CD14-positive monocyte (primary cell): ENCODE measurements at regions not wholly inside any gene's neighbourhood (a gene's known extent, or its start where the extent isn't known, plus 50 kb on each side); places are given as distances from the start of the nearest gene placed in this dataset.

ENCODE experiments used
- DNase-seq, 3 donors: peaks; one replicate each; pipeline ENCODE4 v3.0.0-alpha.2; 2011 to 2022
- H2AFZ ChIP-seq: 2 replicates; pipeline ENCODE4 v1.6.0; 2012; ENCODE audit warnings: mild to moderate bottlenecking, low read depth, low read length, inconsistent platforms; ENCODE audit not compliant: insufficient read depth, poor library complexity, severe bottlenecking
- H3K27ac ChIP-seq, 2 donors: 1 replicate in 1 of 2; 2 replicates in 1 of 2; pipeline ENCODE4 v1.5.1; 2012 to 2013; ENCODE audit warnings: low read length in 2 of 2, control low read depth in 1 of 2, inconsistent platforms in 1 of 2, low read depth in 1 of 2, mild to moderate bottlenecking in 1 of 2
- H3K27me3 ChIP-seq, 2 donors: one replicate each; pipeline versions ENCODE4 v1.6.0 to v1.6.1; 2011 to 2013; ENCODE audit warnings: low read length in 2 of 2; ENCODE audit not compliant: control insufficient read depth in 2 of 2, insufficient read depth in 2 of 2
- H3K36me3 ChIP-seq, 2 donors: replicated peaks in 1 of 2; 1 replicate in 1 of 2; 2 replicates in 1 of 2; pipeline versions ENCODE4 v1.5.1 to v1.6.1; 2012 to 2013; ENCODE audit warnings: low read length in 2 of 2, control low read depth in 1 of 2, inconsistent platforms in 1 of 2, mild to moderate bottlenecking in 1 of 2; ENCODE audit not compliant: insufficient read depth in 2 of 2, control insufficient read depth in 1 of 2
- H3K4me1 ChIP-seq, 2 donors: 1 replicate in 1 of 2; 2 replicates in 1 of 2; pipeline versions ENCODE4 v1.5.1 to v1.6.1; 2012 to 2013; ENCODE audit warnings: low read length in 2 of 2, control low read depth in 1 of 2, inconsistent platforms in 1 of 2, mild to moderate bottlenecking in 1 of 2, moderate library complexity in 1 of 2; ENCODE audit not compliant: insufficient read depth in 2 of 2, control insufficient read depth in 1 of 2
- H3K4me2 ChIP-seq: replicated peaks from 2 replicates; pipeline ENCODE3; 2012; ENCODE audit warnings: low read length, moderate library complexity, mild to moderate bottlenecking; ENCODE audit not compliant: poor library complexity, severe bottlenecking; ENCODE audit errors: extremely low read depth
- H3K4me3 ChIP-seq, 3 experiments: fragments of 200-600 bp in 1 of 3; sonication (generic) in 1 of 3; replicated peaks in 1 of 3; 1 replicate in 2 of 3; 2 replicates in 1 of 3; pipeline ENCODE4 v1.5.1; 2011 to 2013; ENCODE audit warnings: low read length in 3 of 3, mild to moderate bottlenecking in 3 of 3, control low read depth in 2 of 3, low read depth in 2 of 3, inconsistent platforms in 1 of 3, moderate library complexity in 1 of 3
- H3K79me2 ChIP-seq: 2 replicates; pipeline ENCODE4 v1.6.0; 2012; ENCODE audit warnings: mild to moderate bottlenecking, control low read depth, inconsistent platforms, low read length, moderate library complexity; ENCODE audit not compliant: insufficient read depth
- H3K9ac ChIP-seq: 2 replicates; pipeline ENCODE4 v1.6.0; 2017; ENCODE audit warnings: low read length, mild to moderate bottlenecking; ENCODE audit not compliant: insufficient read depth, poor library complexity, severe bottlenecking
- H3K9me3 ChIP-seq, 2 donors: replicated peaks in 1 of 2; 1 replicate in 1 of 2; 2 replicates in 1 of 2; pipeline versions ENCODE4 v1.5.1 to v1.6.1; 2012 to 2013; ENCODE audit warnings: low read length in 2 of 2, control low read depth in 1 of 2; ENCODE audit not compliant: control insufficient read depth in 1 of 2, insufficient read depth in 1 of 2
- H4K20me1 ChIP-seq: 2 replicates; pipeline ENCODE4 v1.6.0; 2012; ENCODE audit warnings: mild to moderate bottlenecking, low read length, control low read depth, moderate library complexity; ENCODE audit not compliant: insufficient read depth
- H3K27ac Mint-ChIP-seq, 7 donors: one replicate each; pipeline ENCODE4 v1.8.0; 2020; ENCODE audit warnings: mild to moderate bottlenecking in 7 of 7, mixed read lengths in 7 of 7, moderate library complexity in 6 of 7, inconsistent platforms in 2 of 7
- H3K27me3 Mint-ChIP-seq, 3 donors: one replicate each; pipeline ENCODE4 v1.8.0; 2021 to 2022; ENCODE audit warnings: low read depth in 3 of 3, mild to moderate bottlenecking in 3 of 3, mixed read lengths in 3 of 3, moderate library complexity in 3 of 3, inconsistent platforms in 1 of 3
- H3K36me3 Mint-ChIP-seq, 2 donors: one replicate each; pipeline ENCODE4 v1.8.0; 2020; ENCODE audit warnings: mixed read lengths in 2 of 2, inconsistent platforms in 1 of 2, mild to moderate bottlenecking in 1 of 2
- H3K4me1 Mint-ChIP-seq: one replicate; pipeline ENCODE4 v1.8.0; 2020; ENCODE audit warnings: mild to moderate bottlenecking, mixed read lengths
- H3K4me3 Mint-ChIP-seq, 2 donors: one replicate each; pipeline ENCODE4 v1.8.0; 2020; ENCODE audit warnings: mild to moderate bottlenecking in 2 of 2, mixed read lengths in 2 of 2, moderate library complexity in 1 of 2
- H3K9me3 Mint-ChIP-seq, 7 donors: one replicate each; pipeline ENCODE4 v1.8.0; 2020 to 2022; ENCODE audit warnings: mixed read lengths in 7 of 7, mild to moderate bottlenecking in 6 of 7, moderate library complexity in 6 of 7, inconsistent platforms in 2 of 7
- WGBS: methylation state at CpG from one replicate; pipeline ENCODE4 v1.1.5; 2013; ENCODE audit warnings: missing lambda C conversion rate; ENCODE audit not compliant: insufficient coverage; 5-methylcytosine and 5-hydroxymethylcytosine counted together
- intact Hi-C, 2 donors: fragments of 100-400 bp; cut with micrococcal nuclease; formaldehyde crosslinking; loops; one replicate each; pipeline versions ENCODE4 v1.15.0 to v1.15.1; 2023
- TF ChIP-seq, protein P1 (sequence below): fragments of 200-600 bp; IDR thresholded peaks from one replicate; pipeline ENCODE4 v1.8.0; 2022; ENCODE audit warnings: antibody characterized with exemption, mild to moderate bottlenecking

DNA sequence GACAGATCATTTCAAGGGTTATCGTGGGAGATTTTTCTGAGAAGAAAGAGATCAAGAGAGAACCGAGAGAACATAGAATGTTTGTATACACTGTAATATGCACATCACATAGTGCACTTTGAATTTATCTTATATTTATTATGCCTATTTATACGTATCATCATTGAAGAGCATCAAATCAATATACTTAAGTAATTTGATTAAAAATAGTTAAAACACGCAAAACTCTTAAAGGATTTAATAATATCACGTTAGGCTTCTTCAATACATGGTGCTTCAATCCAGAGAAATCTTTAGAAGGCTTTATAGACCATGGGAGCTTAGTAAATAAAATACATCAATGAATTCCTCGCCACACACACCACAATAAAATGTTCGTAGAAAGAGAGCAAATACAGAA, 139.5 kb upstream of the C11orf58 start:
- intact Hi-C loops, result no loop called here
- H3K9ac ChIP-seq, result no peak overlapping the region
- H3K4me3 ChIP-seq, result no peak overlapping the region
- H3K27ac ChIP-seq, result no peak overlapping the region
- no peaks in the 10 kb centered on the region for H3K79me2 ChIP-seq
- peaks cover 0 to 12% (median 0%) of the 10 kb centered on the region in 7 donors for H3K9me3 Mint-ChIP-seq
- H3K4me3 Mint-ChIP-seq, result no peak overlapping the region
- peaks cover 27 to 47% of the 10 kb centered on the region in 2 donors for H3K27me3 ChIP-seq
- H3K36me3 ChIP-seq, result no peaks in the 10 kb centered on the region
- H3K27ac Mint-ChIP-seq, result no peak overlapping the region
- H3K27me3 Mint-ChIP-seq, result peaks cover 28 to 44% (median 32%) of the 10 kb centered on the region in 3 donors
- H3K9me3 ChIP-seq, result peaks cover 0 to 15% of the 10 kb centered on the region in 2 donors
- no peaks in the 10 kb centered on the region for H4K20me1 ChIP-seq
- no peak overlapping the region for H2AFZ ChIP-seq
- no peaks in the 10 kb centered on the region for H3K4me1 Mint-ChIP-seq
- no peak for DNase-seq
- WGBS, result no CpG with 5 or more reads among the region's 7 CpGs
- H3K4me1 ChIP-seq, result no peaks in the 10 kb centered on the region
- no peaks in the 10 kb centered on the region for H3K36me3 Mint-ChIP-seq
- TF ChIP-seq, protein P1, sequence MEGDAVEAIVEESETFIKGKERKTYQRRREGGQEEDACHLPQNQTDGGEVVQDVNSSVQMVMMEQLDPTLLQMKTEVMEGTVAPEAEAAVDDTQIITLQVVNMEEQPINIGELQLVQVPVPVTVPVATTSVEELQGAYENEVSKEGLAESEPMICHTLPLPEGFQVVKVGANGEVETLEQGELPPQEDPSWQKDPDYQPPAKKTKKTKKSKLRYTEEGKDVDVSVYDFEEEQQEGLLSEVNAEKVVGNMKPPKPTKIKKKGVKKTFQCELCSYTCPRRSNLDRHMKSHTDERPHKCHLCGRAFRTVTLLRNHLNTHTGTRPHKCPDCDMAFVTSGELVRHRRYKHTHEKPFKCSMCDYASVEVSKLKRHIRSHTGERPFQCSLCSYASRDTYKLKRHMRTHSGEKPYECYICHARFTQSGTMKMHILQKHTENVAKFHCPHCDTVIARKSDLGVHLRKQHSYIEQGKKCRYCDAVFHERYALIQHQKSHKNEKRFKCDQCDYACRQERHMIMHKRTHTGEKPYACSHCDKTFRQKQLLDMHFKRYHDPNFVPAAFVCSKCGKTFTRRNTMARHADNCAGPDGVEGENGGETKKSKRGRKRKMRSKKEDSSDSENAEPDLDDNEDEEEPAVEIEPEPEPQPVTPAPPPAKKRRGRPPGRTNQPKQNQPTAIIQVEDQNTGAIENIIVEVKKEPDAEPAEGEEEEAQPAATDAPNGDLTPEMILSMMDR, result no peak
- no peak overlapping the region for H3K4me2 ChIP-seq

DNA sequence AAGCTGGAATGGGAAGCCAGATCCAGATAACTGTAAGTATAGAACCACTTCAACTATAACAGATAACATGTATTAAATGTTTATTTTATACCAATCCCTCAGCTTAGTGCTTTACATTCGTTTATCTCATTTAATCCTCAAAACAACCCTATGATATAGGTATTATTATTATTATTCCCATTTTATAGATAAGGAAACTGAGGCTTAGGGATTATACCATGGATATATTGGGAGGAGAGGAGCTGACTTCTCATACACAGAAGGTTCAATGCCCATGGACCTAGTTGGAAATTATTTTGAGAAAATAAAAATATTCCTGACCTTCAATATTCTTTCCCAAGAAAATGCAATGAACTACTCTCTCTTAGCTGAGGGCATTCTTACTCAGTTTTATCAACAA, 140.4 kb upstream of the C11orf58 start:
- Mint-ChIP-seq H3K4me1 (no peaks in the 10 kb centered on the region), H3K27me3 (peaks cover 20 to 37% (median 23%) of the 10 kb centered on the region in 3 donors), H3K27ac (no peak overlapping the region), H3K36me3 (no peaks in the 10 kb centered on the region), H3K4me3 (no peak overlapping the region), H3K9me3 (peaks cover 0 to 4% (median 0%) of the 10 kb centered on the region in 7 donors)
- Histone ChIP-seq H3K9ac (no peak overlapping the region), H3K9me3 (peaks cover 0 to 6% of the 10 kb centered on the region in 2 donors), H3K27ac (no peak overlapping the region), H3K4me2 (no peak overlapping the region), H2AFZ (no peak overlapping the region), H3K36me3 (no peaks in the 10 kb centered on the region), H3K4me1 (no peaks in the 10 kb centered on the region), H4K20me1 (no peaks in the 10 kb centered on the region), H3K4me3 (no peak overlapping the region), H3K27me3 (peaks cover 18 to 38% of the 10 kb centered on the region in 2 donors), H3K79me2 (no peaks in the 10 kb centered on the region)
- WGBS, result no CpG with 5 or more reads among the region's 1 CpG
- DNase-seq, result no peak
- TF ChIP-seq, protein P1, result no peak
- intact Hi-C loops, result no loop called here
